Activated CD4-positive, CD25-positive, alpha-beta regulatory T cell treated with anti-CD3 and anti-CD28 coated beads, Interleukin-2, amount 50 U/mL, for 72 hours (primary cell): ENCODE measurements at regions not wholly inside any gene's neighbourhood (a gene's known extent, or its start where the extent isn't known, plus 50 kb on each side); places are given as distances from the start of the nearest gene placed in this dataset.

ENCODE experiments used
- DNase-seq: peaks from one replicate; pipeline ENCODE4 v3.0.0; 2021

DNA sequence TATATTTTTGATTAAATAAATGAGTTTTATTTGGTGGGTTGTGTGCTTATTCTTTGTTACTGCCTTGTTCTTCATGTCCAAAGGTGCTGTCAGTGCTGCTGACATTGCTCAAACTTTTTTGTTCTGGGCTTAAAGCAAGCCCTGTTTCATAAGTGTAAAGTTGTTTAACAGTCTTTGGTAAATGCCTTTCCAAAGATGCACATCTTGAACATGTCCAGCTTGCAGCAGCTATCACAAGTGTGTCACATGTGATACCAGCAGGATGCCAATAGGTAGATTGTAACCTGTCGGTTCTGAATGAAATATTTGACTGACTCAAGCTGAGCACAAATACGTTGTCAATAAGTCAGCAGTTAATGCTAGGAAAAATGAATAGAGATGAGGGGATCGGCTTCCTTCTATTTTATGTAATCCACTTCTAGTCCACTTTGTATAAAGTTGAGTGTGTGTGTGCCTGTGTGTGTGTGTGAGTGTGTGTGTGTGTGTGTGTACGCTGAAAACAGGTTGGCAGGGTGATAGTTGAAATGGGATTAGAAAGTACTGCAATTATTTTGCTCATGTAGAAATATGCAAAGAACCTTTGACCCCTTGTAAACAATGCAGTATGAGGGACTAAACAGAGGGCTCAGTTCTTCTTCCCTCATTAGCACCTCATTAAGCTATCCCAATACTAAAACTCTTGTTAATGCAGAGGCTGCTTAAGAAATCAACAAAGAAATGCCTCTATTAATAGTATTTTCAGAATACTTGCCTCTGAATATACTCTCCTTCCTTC is 986.5 kb downstream of the TUSC7 start:
- DNase-seq, result no peak

DNA sequence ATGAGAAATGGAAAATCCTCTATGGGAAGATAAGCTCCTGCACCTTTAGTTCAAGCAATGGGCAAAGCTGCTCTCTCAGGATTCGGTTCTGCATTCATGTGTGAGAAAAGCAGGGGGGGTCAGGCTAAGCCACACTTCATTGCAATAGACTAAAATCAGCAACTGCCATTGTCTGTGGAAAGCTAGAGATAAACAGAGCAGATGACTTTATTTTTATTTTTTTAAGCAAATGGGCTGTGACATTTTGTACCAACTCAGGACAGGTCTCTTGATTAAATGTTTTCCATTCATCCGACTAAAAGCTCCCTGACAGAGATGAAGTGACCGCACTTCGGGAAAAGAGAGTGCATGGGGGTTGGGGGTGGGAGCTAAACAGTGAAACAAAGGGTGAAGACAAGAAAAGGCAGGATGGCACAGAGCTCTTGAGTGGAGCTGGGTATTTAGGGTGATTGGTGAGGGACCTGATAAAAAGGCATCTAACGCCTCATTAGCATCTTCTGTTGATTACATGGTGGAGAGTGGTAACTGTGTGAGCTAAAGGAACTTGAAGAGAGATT is 987.4 kb downstream of the TUSC7 start:
- no peak for DNase-seq

DNA sequence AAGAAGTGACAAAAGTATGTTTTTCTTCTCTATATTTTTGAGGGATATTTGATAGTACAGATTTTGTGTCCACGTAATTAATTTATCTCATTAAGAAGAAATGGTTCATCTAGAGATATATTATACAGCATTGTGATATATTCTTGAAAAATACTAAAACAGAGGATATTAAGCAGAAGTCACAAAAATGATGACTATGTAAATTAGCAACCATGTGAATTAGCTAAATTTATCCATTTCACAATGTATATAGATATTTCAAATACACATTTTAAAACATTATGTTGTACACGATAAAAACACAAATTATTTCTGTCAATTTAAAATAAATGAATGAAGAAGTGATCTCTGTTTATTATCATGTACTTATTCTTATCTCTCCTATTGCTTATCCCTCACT is 989.5 kb downstream of the TUSC7 start:
- DNase-seq, result no peak

DNA sequence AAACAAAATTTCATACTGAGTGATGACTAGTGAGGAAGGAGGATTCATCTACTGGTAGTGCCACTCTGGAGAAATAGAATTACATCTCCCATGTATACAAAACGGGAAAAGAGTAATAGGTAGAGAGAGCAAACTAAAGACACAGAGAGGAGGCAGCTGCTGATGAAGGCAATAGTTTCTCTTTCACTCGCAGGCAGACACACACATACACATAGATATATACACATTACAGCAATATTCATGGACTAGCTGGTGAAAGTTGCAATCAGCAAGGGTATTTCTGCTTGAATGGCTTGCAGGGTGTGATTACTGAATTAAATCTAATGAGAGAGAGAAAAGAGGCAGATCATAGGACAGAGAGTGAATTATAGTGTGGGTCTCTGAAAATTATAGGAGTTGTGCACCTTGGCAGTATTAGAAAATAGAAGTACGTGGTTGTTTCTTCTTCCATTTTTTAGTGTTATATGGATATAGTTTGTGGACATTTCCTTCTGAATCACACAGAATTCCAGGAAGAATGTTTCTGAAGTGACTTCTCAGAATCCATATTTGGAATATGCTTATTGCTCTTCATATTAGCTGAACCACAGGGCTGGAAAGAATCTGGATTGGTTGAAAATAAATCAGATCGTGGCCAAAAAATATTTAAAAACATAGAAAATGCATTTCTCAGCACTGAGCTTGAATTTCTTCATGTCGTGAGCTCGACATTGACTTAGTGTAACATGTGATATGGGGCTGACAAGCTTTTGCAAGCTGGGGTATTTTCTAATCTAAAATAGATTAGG is 991.2 kb downstream of the TUSC7 start:
- DNase-seq, result no peak

GRCh38 chr3:117705011-117705410 is 995.4 kb downstream of the TUSC7 start:
- DNase-seq, result no peak

GRCh38 chr3:117706037-117706436 is 996.5 kb downstream of the TUSC7 start:
- DNase-seq, result no peak

GRCh38 chr3:117706756-117707155 is 997.2 kb downstream of the TUSC7 start:
- no peak for DNase-seq

DNA sequence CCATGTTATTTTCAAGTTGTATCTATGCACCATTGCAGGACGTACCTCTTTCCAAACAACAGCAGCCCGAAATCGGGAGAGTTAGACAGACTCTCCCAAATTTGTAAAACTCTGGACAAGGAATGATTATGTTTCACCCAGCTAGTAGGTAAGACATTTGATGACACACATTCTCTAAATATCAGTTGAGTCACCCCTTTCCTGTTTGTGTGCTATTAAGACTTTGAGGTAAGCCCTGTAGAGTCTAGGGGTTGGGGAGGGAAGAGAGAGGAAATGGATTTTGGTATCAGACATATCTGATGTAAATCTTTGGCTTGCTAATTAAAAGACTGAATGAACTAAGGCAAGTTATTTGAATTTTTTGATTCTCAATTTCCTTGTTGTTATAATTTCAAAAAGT is 999.0 kb downstream of the TUSC7 start:
- no peak for DNase-seq

GRCh38 chr3:117709108-117709507 is 999.5 kb downstream of the TUSC7 start:
- DNase-seq, result no peak

GRCh38 chr3:117710501-117710900 is 1000.9 kb downstream of the TUSC7 start:
- no peak for DNase-seq

DNA sequence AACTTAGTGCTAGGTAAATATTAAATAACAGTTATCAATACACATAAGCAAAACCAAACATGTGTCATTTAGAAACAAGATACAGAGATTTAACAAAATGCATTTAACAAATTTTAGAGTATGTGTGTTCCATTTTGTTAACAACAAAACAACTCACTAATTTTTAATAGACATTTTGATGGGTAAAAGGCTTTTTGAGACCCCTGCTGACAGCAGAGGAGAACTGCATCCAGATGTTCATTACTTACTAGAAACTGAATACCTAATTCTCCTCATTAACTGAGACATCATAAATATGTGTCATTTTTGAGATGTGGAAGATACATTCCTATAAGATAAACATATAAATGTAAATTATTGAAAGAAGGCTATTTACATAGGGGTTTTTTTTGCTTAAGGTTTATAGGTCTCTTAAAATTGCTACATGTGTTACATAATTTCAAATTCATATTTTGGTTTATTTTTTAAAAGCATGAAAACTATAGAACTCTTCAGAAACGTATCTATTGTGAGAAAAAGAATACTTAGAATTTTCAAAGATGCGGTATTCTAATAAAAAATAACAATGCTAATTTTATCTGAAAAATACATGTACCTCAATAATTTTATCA is 1009.8 kb downstream of the TUSC7 start:
- no peak for DNase-seq

DNA sequence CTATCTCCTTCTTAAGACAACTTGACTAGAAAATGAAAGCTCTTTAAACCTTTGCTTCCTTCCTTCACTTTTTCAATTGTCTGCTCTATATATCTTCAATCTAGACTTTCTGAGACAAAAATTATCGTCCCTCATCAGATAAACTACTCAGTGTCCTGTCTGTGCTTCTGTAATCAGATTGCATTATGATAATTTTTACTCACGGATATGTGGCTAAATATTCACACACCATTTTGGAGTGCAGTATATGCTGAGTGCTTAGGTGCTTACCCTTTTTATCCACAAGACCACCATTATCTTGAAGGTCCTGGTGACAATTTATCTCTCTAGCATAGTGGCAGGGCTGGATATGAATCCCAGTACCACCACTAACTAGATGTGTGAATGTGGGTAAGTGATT is 1012.3 kb downstream of the TUSC7 start:
- DNase-seq, result no peak

DNA sequence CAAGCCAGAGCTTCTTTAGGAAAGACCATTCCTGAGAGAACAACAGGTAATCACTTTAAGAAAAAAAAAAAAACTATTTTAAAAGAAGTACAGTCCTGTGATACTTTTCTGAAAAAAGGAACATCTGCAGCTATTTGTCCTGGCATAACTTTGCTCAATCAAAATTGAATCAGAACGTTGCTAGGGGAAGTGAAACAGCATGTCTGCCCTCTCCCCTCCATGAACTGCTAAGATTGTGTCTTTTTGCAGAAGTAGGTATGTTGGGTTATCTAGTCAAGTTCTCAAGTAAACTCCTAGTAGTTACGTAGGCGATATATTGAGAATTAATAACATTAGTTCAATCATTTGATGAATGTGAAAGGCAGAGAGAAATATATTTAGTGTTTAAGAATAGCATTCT is 1013.3 kb downstream of the TUSC7 start:
- no peak for DNase-seq

GRCh38 chr3:117723825-117724224 is 1014.2 kb downstream of the TUSC7 start:
- no peak for DNase-seq

- no peak for DNase-seq
Measured at GRCh38 chr3:117725314-117725713, 1015.7 kb downstream of the TUSC7 start.

- DNase-seq, result no peak
Measured at GRCh38 chr3:117726776-117727175, 1017.2 kb downstream of the TUSC7 start.

GRCh38 chr3:117728226-117728625 is 1018.6 kb downstream of the TUSC7 start:
- no peak for DNase-seq

GRCh38 chr3:117734496-117734895 is 1024.9 kb downstream of the TUSC7 start:
- no peak for DNase-seq

GRCh38 chr3:117735481-117736101 is 1026.0 kb downstream of the TUSC7 start:
- no peak for DNase-seq

DNA sequence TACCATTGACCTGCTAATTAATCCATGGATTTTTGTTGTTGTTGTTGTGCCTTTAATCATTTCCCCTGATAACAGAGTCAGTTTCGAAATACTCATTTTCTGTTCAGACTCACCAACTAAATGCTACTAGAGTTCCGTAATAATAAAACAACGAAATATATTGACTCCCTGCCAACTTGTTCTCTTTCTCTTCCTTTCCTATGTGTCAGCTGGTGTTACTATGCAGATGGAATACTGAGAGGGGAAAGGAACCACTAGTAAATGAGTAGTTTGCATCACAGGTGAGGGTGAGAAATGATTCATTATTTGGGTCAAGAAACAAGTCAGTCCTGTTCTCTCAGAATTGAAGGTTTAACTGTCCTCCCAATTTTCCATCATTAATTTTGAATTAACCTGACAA is 1027.3 kb downstream of the TUSC7 start:
- DNase-seq, result no peak

GRCh38 chr3:117743993-117744392 is 1034.4 kb downstream of the TUSC7 start:
- no peak for DNase-seq

- DNase-seq, result no peak
Measured at GRCh38 chr3:117744935-117745334, 1035.4 kb downstream of the TUSC7 start.

DNA sequence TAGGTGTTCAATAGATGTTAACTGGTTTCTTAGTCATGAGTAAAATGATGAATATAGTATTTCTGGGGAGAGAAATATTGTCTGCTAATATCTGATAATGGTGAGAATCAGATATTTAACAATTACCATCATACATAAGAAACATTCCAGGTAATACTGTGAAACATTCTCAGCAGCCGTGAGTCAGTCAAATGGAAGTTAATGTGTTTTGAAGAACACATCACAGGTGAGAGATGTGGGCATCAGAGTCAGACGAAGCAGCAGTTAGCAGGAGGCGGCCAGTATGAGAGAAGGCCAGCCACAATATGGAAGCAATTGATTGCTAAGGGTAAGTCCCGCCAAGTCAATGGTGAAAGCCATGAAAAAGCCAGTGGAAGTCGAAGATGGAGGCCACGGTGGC is 1035.9 kb downstream of the TUSC7 start:
- DNase-seq, result no peak
